Heart left ventricle (tissue), 16 donors: ENCODE measurements at regions not wholly inside any gene's neighbourhood (a gene's known extent, or its start where the extent isn't known, plus 50 kb on each side); places are given as distances from the start of the nearest gene placed in this dataset.

ENCODE experiments used
- ATAC-seq, 4 donors: fragments of 200-7000 bp; cut with Tn5 transposase; one replicate each; pipeline ENCODE4 v1.9.1; 2020 to 2022; ENCODE audit warnings: moderate library complexity in 4 of 4, mild to moderate bottlenecking in 3 of 4, moderate number of reproducible peaks in 1 of 4
- DNase-seq, 5 donors: peaks; one replicate each; pipeline ENCODE4 v3.0.0-alpha.2; 2020
- H3K27ac ChIP-seq, 12 donors: fragments of 200-600 bp; sonication (generic) in 4 of 12; one replicate each; pipeline versions ENCODE4 v1.5.0 to v1.8.0; 2016 to 2022; ENCODE audit warnings: mild to moderate bottlenecking in 2 of 12
- H3K27me3 ChIP-seq, 9 donors: fragments of 200-600 bp; sonication (generic) in 2 of 9; one replicate each; pipeline versions ENCODE4 v1.5.1 to v1.8.0; 2016 to 2022; ENCODE audit warnings: mild to moderate bottlenecking in 3 of 9
- H3K36me3 ChIP-seq, 9 donors: fragments of 200-600 bp; sonication (generic) in 2 of 9; one replicate each; pipeline versions ENCODE4 v1.5.0 to v1.8.0; 2018 to 2022; ENCODE audit warnings: mild to moderate bottlenecking in 2 of 9
- H3K4me1 ChIP-seq, 12 donors: fragments of 200-600 bp; sonication (generic) in 4 of 12; one replicate each; pipeline versions ENCODE4 v1.5.0 to v1.8.0; 2016 to 2022; ENCODE audit warnings: mild to moderate bottlenecking in 3 of 12
- H3K4me3 ChIP-seq, 12 donors: fragments of 200-600 bp; sonication (generic) in 4 of 12; one replicate each; pipeline versions ENCODE4 v1.5.0 to v1.8.0; 2017 to 2022; ENCODE audit warnings: mild to moderate bottlenecking in 9 of 12, moderate library complexity in 4 of 12
- H3K9me3 ChIP-seq, 12 donors: fragments of 200-600 bp; sonication (generic) in 4 of 12; one replicate each; pipeline versions ENCODE4 v1.5.0 to v1.8.0; 2016 to 2022; ENCODE audit warnings: mild to moderate bottlenecking in 1 of 12
- POLR2A ChIP-seq, 2 donors: fragments of 450-650 bp; IDR thresholded peaks; one replicate each; pipeline ENCODE4 v1.6.1; 2017; ENCODE audit warnings: antibody characterized with exemption in 2 of 2, mild to moderate bottlenecking in 2 of 2, moderate library complexity in 2 of 2
- WGBS, 4 donors: extraction: QIAGEN DNeasy Blood & Tissue Kit in 2 of 4; methylation state at CpG; one replicate each; pipeline versions ENCODE4 v1.1.5 to v1.1.7; 2013 to 2018; 5-methylcytosine and 5-hydroxymethylcytosine counted together
- intact Hi-C, 10 donors: fragments of 100-400 bp; cut with DNase I; formaldehyde crosslinking; loops; one replicate each; pipeline versions ENCODE4 v1.11.1 to v1.14.2; 2022
- TF ChIP-seq, protein P1 (sequence below), 12 donors: fragments of 200-600 bp; sonication (generic) in 4 of 12; IDR thresholded peaks; one replicate each; pipeline versions ENCODE4 v1.5.0 to v1.8.0; 2018 to 2022; ENCODE audit warnings: antibody characterized with exemption in 12 of 12, mild to moderate bottlenecking in 5 of 12
- donor health status: ischemic (EF 13 %, LVEDD 7.1; RV severe dilation, severe dysfunction).
- donor health status: healthy with polysubstance abuse.
- donor health status: DM: no; HTN: yes; CAD: no.
- donor health status: DM: no; HTN: no; CAD: no.
- donor health status: ischemic (EF 25% LVEDD 6.9; RV normal size, moderate dysfunction).
- donor health status: ischemic (EF 25% LVEDD 5.7; RV mildly dilated, moderate dysfunction).
- donor health status: healthy.
- donor health status: DM: yes; HTN: yes; CAD: no.
- donor health status: ischemic (EF 35%, LVEDD 5.7; RV mildly dilated, moderate dysfunction).
- donor health status: nonischemic (EF 11% LVEDD 7.7; RV severe dilation, severe dysfunction).
- donor health status: DM: yes; HTN: yes; CAD: no.
- donor health status: PGD.
- donor health status: ischemic (EF 29% LVEDD 5.4; RV normal size, mild dysfunction).
- donor health status: nonischemic (EF 23%, LVEDD 6.1; RV moderate dilation, normal function).

DNA sequence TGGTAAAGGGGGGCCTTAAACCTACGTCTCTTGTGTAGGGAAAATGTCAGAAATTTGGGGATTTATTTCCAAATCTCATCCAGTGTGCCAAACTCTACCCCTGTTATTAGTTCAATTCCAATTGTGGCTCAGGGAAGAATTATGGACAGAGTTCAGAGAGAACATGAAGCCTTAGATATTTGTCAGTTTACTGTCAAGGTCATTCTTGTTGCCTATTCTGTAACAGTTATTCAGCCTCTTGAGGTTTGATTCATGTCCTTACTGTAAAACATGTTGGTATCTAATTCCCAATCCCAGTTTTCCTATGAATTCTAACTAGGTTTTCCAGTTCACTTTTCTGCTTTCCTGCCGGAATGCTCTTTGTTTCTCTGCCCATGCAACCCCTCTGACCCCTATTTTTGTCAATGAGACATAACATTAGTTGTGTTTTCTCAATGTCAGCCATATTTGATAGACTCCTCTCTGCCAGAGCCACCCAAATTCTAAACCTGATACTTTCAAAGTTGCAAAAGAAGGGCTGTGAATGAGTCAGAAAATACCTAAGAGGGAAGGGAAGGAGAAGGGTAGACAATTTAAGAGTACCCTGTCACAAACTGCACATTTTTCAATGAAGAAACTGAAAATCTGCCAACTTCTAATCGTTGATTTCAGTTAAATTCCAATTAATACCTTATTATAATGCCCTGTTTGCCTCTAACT lies 52.4 kb downstream of the ATOSA start:
- DNase-seq, result no peak
- no peak overlapping the region for H3K27ac ChIP-seq
- no peaks in the 10 kb centered on the region for H3K27me3 ChIP-seq
- peaks cover 0 to 99% (median 62%) of the 10 kb centered on the region in 9 donors for H3K36me3 ChIP-seq
- no peak overlapping the region for H3K4me3 ChIP-seq
- no peak for ATAC-seq
- WGBS, 4 donors, result 96 to 98% (median 96%) methylated on average over 3 of the region's 3 CpGs
- no peaks in the 10 kb centered on the region for H3K9me3 ChIP-seq
- TF ChIP-seq POLR2A (IDR thresholded peaks at IDR 0.05), result no peak
- TF ChIP-seq, protein P1, sequence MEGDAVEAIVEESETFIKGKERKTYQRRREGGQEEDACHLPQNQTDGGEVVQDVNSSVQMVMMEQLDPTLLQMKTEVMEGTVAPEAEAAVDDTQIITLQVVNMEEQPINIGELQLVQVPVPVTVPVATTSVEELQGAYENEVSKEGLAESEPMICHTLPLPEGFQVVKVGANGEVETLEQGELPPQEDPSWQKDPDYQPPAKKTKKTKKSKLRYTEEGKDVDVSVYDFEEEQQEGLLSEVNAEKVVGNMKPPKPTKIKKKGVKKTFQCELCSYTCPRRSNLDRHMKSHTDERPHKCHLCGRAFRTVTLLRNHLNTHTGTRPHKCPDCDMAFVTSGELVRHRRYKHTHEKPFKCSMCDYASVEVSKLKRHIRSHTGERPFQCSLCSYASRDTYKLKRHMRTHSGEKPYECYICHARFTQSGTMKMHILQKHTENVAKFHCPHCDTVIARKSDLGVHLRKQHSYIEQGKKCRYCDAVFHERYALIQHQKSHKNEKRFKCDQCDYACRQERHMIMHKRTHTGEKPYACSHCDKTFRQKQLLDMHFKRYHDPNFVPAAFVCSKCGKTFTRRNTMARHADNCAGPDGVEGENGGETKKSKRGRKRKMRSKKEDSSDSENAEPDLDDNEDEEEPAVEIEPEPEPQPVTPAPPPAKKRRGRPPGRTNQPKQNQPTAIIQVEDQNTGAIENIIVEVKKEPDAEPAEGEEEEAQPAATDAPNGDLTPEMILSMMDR (IDR thresholded peaks at IDR 0.05), result no peak
- intact Hi-C loops, result loop anchor here in 3 of 10 donors (10.0 kb wide), 2 partner anchors 48 to 108 kb away; partner anchors contain the start of gene ATOSA (in 2 of the 3)
- peaks cover 0 to 25% (median 3%) of the 10 kb centered on the region in 12 donors for H3K4me1 ChIP-seq

DNA sequence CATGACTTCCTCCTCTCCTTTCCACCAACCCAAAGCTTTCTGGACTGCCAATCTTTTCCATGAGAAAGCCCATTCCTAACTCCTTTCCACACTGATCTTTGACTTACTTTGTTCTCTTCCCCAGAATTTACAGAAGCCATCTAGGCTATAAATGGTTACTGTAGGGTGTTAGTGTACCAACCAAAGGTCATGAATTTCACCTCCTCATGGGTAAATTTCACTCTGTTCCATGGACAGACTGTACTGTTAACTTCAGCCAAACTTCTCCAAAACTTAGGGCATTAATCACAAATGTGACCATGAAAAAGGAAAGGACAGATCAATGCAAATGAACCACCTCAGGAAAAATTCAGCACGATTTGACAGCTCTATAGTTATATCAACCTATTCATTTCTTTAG lies 54.9 kb downstream of the ATOSA start:
- intact Hi-C loops, result loop anchor here in 3 of 10 donors (10.0 kb wide), 2 partner anchors 51 to 111 kb away; partner anchors contain the start of gene ATOSA (in 2 of the 3)
- Histone ChIP-seq H3K4me3 (no peak overlapping the region), H3K36me3 (peaks cover 0 to 99% (median 64%) of the 10 kb centered on the region in 9 donors), H3K27ac (no peak overlapping the region), H3K27me3 (no peaks in the 10 kb centered on the region), H3K4me1 (peaks cover 0 to 16% (median 3%) of the 10 kb centered on the region in 12 donors), H3K9me3 (no peaks in the 10 kb centered on the region)
- DNase-seq, result no peak
- WGBS, 4 donors, result 89 to 100% (median 92%) methylated on average over 1 of the region's 1 CpG
- no peak for TF ChIP-seq POLR2A (IDR thresholded peaks at IDR 0.05)
- TF ChIP-seq, protein P1 (IDR thresholded peaks at IDR 0.05), result no peak
- peak in 1 of 4 donors; percentile 51 for ATAC-seq

DNA sequence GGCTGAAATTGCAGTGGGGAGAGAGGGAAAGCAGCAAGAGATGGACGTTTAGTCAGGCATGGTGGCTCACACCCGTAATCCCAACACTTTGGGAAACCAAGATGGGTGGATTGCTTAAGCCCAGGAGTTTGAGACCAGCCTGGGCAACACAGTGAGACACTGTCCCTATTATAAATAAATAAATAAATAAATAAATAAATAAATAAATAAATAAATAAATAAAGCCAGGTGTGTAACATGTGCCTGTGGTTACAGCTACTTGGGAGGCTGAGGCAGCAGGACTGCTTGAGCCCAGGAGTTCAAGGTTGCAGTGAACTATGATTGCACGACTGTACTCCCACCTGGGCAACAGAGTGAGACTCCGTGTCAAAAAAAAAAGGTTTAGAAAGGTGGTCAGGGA lies 54.0 kb upstream of the ARPP19 start:
- Histone ChIP-seq H3K27me3 (no peaks in the 10 kb centered on the region), H3K27ac (no peak overlapping the region), H3K4me3 (no peak overlapping the region), H3K9me3 (no peaks in the 10 kb centered on the region), H3K4me1 (peaks cover 0 to 10% (median 0%) of the 10 kb centered on the region in 12 donors), H3K36me3 (peaks cover 0 to 98% (median 76%) of the 10 kb centered on the region in 9 donors)
- DNase-seq (no peak), ATAC-seq (no peak)
- intact Hi-C loops, result loop anchor here in 3 of 10 donors (10.0 kb wide), 2 partner anchors 52 to 112 kb away; partner anchors contain the start of gene ATOSA (in 2 of the 3)
- TF ChIP-seq POLR2A (IDR thresholded peaks at IDR 0.05), result no peak
- TF ChIP-seq, protein P1 (IDR thresholded peaks at IDR 0.05), result no peak
- WGBS, 4 donors, result 89 to 97% (median 96%) methylated on average over 4 of the region's 4 CpGs

DNA sequence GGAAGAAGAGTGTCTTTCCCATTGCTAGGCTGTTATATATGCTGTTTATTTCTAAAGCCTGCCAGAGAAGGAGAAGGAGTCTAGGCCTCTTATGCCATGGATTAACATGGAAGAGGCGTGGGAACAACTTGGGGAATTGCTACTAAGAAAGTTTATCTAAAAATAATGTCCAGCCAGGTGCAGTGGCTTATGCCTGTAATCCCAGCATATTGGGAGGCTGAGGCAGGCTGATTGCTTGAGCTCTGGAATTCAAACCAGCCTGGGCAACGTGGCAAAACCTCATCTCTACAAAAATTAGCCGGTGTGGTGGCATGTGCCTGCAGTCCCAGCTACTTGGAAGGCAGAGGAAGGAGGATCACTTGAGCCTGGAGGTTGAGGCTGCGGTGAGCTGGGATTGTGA lies 51.7 kb upstream of the ARPP19 start:
- TF ChIP-seq, protein P1 (IDR thresholded peaks at IDR 0.05), result no peak
- no peak for TF ChIP-seq POLR2A (IDR thresholded peaks at IDR 0.05)
- DNase-seq, result no peak
- Histone ChIP-seq H3K27me3 (no peaks in the 10 kb centered on the region), H3K4me1 (peaks cover 0 to 6% (median 0%) of the 10 kb centered on the region in 12 donors), H3K9me3 (no peaks in the 10 kb centered on the region), H3K4me3 (no peak overlapping the region), H3K36me3 (peaks cover 0 to 96% (median 78%) of the 10 kb centered on the region in 9 donors), H3K27ac (no peak overlapping the region)
- 81 to 93% (median 91%) methylated on average over 4 of the region's 4 CpGs for WGBS, 4 donors
- intact Hi-C loops, result loop anchor here in 3 of 10 donors (10.0 kb wide), 2 partner anchors 54 to 114 kb away; partner anchors contain the start of gene ATOSA (in 2 of the 3)
- no peak for ATAC-seq
